Duodenal mucosa (tissue), 2 donors: ENCODE measurements at regions not wholly inside any gene's neighbourhood (a gene's known extent, or its start where the extent isn't known, plus 50 kb on each side); places are given as distances from the start of the nearest gene placed in this dataset.
"Not testable (repeated sequence)": the region's sequence is repeated elsewhere in the genome, so short reads cannot be mapped to it uniquely, and the experiment has no call there.

Experiments
- H3K27ac ChIP-seq: one replicate; pipeline ENCODE4 v1.7.0; 2013; ENCODE audit warnings: low read depth, low read length
- H3K27me3 ChIP-seq, 2 donors: one replicate each; pipeline ENCODE4 v1.7.0; 2013; ENCODE audit warnings: low read length in 2 of 2, control low read depth in 1 of 2; ENCODE audit not compliant: insufficient read depth in 2 of 2, control insufficient read depth in 1 of 2
- H3K36me3 ChIP-seq, 2 donors: one replicate each; pipeline ENCODE4 v1.7.0; 2013; ENCODE audit warnings: low read length in 2 of 2, control low read depth in 1 of 2; ENCODE audit not compliant: insufficient read depth in 2 of 2, control insufficient read depth in 1 of 2
- H3K4me1 ChIP-seq, 2 donors: one replicate each; pipeline ENCODE4 v1.7.0; 2013; ENCODE audit warnings: low read length in 2 of 2, control low read depth in 1 of 2; ENCODE audit not compliant: insufficient read depth in 2 of 2, control insufficient read depth in 1 of 2
- H3K4me3 ChIP-seq, 2 donors: one replicate each; pipeline ENCODE4 v1.7.0; 2013; ENCODE audit warnings: low read length in 2 of 2, low read depth in 1 of 2
- H3K9ac ChIP-seq, 2 donors: one replicate each; pipeline ENCODE4 v1.7.0; 2013; ENCODE audit warnings: low read length in 2 of 2, low read depth in 1 of 2
- H3K9me3 ChIP-seq, 2 donors: one replicate each; pipeline ENCODE4 v1.7.0; 2013; ENCODE audit warnings: low read length in 2 of 2, control low read depth in 1 of 2; ENCODE audit not compliant: control insufficient read depth in 1 of 2

- no peaks in the 10 kb centered on the region for H3K36me3 ChIP-seq
- H3K9me3 ChIP-seq: no peaks in the 10 kb centered on the region
- H3K27ac ChIP-seq: no peak overlapping the region
- H3K4me3 ChIP-seq: no peak overlapping the region
- no peak overlapping the region for H3K9ac ChIP-seq
- H3K4me1 ChIP-seq: no peaks in the 10 kb centered on the region
- H3K27me3 ChIP-seq: no peaks in the 10 kb centered on the region
These were observed 891.6 kb upstream of the CRIM1 start for GRCh38 chr2:35463805-35464596.

GRCh38 chr2:35462226-35462998 is 893.2 kb upstream of the CRIM1 start:
- H3K36me3 ChIP-seq: no peaks in the 10 kb centered on the region
- no peaks in the 10 kb centered on the region for H3K4me1 ChIP-seq
- H3K9ac ChIP-seq: no peak overlapping the region
- H3K27ac ChIP-seq: no peak overlapping the region
- no peaks in the 10 kb centered on the region for H3K9me3 ChIP-seq
- no peak overlapping the region for H3K4me3 ChIP-seq
- H3K27me3 ChIP-seq: no peaks in the 10 kb centered on the region

GRCh38 chr2:35461406-35461805 is 894.2 kb upstream of the CRIM1 start:
- Histone ChIP-seq H3K9me3 (no peaks in the 10 kb centered on the region), H3K36me3 (no peaks in the 10 kb centered on the region), H3K4me3 (no peak overlapping the region), H3K9ac (no peak overlapping the region), H3K27ac (no peak overlapping the region), H3K27me3 (no peaks in the 10 kb centered on the region), H3K4me1 (no peaks in the 10 kb centered on the region)

DNA sequence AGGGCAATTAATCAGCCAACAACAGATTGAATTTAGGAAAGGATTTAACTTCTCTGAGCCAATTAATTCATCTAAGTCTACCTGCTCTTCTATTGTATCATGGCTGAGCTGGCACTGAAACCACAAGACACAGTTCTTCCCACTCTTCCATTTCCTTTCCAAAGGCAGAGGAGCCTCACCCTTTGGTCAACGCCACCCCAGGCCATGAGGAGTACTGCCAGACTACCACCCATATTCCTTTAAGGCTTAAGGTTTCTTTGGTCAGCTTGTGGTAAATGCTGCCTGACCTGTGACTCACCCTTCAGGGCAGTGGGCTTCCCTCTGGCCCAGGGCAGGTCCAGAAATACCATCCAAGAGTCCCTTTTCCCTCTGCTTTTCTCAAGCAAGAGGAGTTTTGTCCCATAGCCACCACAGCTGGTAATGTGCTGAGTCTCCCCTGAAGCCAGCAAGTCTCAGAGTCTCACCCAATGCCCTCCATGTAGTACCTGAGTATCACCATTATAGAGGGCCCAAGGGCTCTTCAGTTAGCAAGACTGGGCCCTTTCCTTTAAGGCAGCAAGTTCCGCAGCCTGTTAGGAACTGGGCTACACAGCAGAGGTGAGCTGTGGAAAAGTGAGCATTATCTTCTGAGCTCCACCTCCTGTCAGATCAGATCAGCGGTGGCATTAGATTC is 900.5 kb upstream of the CRIM1 start:
- Histone ChIP-seq H3K4me1 (no peaks in the 10 kb centered on the region), H3K27ac (no peak overlapping the region), H3K27me3 (no peaks in the 10 kb centered on the region), H3K4me3 (no peak overlapping the region), H3K36me3 (no peaks in the 10 kb centered on the region), H3K9ac (no peak overlapping the region), H3K9me3 (no peaks in the 10 kb centered on the region)

DNA sequence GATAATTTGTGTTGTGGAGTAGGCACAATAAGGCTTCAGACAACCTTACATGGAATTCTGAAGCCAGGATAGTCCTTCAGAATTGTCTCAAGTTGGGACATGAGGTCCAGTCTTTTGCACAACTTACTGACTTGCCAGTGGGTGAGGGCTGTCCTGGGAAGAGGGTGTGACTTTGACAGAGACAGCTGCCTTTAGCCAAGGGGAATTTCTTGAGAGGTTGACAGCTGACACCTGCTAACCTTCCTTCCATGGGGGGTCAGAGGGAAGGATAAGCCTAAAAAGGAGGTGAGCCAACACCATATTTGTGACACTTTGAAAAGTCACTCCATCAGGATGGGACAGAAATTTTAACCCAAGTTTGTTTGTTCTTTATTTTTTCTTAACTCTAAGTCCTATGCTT is 907.8 kb upstream of the CRIM1 start:
- Histone ChIP-seq H3K9ac (no peak overlapping the region), H3K4me3 (no peak overlapping the region), H3K9me3 (no peaks in the 10 kb centered on the region), H3K4me1 (no peaks in the 10 kb centered on the region), H3K36me3 (no peaks in the 10 kb centered on the region), H3K27ac (no peak overlapping the region), H3K27me3 (no peaks in the 10 kb centered on the region)

DNA sequence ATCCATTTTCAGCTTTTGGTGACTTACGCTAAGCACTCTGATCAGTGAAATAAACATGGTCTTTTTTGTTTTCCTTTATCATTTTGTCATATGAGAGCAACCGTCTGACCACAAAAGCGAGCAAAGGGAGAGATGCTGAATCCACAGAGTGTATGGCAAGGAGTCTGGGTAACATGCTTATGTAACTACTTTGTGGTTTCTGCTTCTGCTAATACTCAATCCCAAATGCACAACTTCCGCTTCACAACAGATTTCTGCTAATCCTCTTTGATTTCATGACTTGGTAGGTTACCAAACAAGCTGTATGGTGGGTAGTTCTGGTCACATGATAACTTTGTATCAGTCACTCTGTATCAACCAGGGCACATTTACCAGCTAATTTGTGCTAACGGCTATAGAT is 908.4 kb upstream of the CRIM1 start:
- no peaks in the 10 kb centered on the region for H3K27me3 ChIP-seq
- H3K36me3 ChIP-seq: no peaks in the 10 kb centered on the region
- H3K4me1 ChIP-seq: no peaks in the 10 kb centered on the region
- no peak overlapping the region for H3K27ac ChIP-seq
- H3K4me3 ChIP-seq: no peak overlapping the region
- no peak overlapping the region for H3K9ac ChIP-seq
- no peaks in the 10 kb centered on the region for H3K9me3 ChIP-seq

DNA sequence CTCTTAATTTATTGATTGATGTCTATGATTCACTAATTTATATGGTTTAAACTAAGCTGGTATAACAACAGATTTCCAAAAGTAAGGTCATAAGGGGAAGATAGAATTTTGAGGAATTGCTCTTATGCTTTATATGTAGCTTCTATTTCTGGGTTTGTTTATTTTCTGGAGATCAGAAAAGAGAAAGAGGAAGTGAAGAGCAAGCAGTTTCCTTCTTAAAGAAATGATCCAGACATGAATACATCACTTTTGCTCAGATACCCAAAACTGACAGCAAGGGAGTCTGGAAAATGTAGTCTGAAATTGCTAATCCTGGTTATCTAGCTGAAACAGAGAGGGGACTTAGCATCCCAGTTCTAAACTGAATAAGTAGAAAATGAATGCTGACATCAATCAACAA is 912.5 kb upstream of the CRIM1 start:
- Histone ChIP-seq H3K4me3 (no peak overlapping the region), H3K9ac (no peak overlapping the region), H3K9me3 (no peaks in the 10 kb centered on the region)

GRCh38 chr2:35441575-35441974 is 914.0 kb upstream of the CRIM1 start:
- H3K27ac ChIP-seq, H3K36me3 ChIP-seq, H3K9me3 ChIP-seq, H3K4me3 ChIP-seq, H3K4me1 ChIP-seq, H3K27me3 ChIP-seq, H3K9ac ChIP-seq: not testable (repeated sequence)

More for the DNA sequence above, 912.5 kb upstream of the CRIM1 start:
- Histone ChIP-seq H3K27me3 (no peaks in the 10 kb centered on the region), H3K36me3 (no peaks in the 10 kb centered on the region), H3K4me1 (no peaks in the 10 kb centered on the region), H3K27ac (no peak overlapping the region)

- H3K36me3 ChIP-seq, H3K9me3 ChIP-seq, H3K9ac ChIP-seq, H3K4me1 ChIP-seq, H3K27me3 ChIP-seq, H3K4me3 ChIP-seq, H3K27ac ChIP-seq: not testable (repeated sequence)
These were observed 915.3 kb upstream of the CRIM1 start for GRCh38 chr2:35440308-35440707.

DNA sequence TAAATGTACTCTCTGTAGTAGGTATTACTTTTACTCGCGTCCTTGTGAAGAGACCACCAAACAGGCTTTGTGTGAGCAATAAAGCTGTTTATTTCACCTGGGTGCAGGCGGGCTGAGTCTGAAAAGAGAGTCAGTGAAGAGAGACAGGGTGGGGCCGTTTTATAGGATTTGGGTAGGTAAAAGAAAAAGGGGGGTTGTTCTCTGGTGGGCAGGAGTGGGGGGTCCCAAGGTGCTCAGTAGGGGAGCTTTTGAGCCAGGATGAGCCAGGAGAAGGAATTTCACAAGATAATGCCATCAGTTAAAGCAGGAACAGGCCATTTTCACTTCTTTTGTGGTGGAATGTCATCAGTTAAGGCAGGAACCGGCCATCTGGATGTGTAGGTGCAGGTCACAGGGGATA is 918.7 kb upstream of the CRIM1 start:
- not testable (repeated sequence) for H3K9ac ChIP-seq, H3K36me3 ChIP-seq, H3K4me3 ChIP-seq, H3K27me3 ChIP-seq, H3K9me3 ChIP-seq, H3K4me1 ChIP-seq, H3K27ac ChIP-seq
